Neural cell (in vitro differentiated cells): ENCODE measurements at regions not wholly inside any gene's neighbourhood (a gene's known extent, or its start where the extent isn't known, plus 50 kb on each side); places are given as distances from the start of the nearest gene placed in this dataset.

ENCODE experiments used
- H2AFZ ChIP-seq: fragments of 200-600, 300-800 bp; sonication (generic), shearing (Covaris generic); 2 replicates; pipeline ENCODE4 v1.6.0; 2014; ENCODE audit warnings: low read depth, mild to moderate bottlenecking, antibody characterized with exemption, low read length, moderate library complexity
- H3F3A ChIP-seq: fragments of 200-600 bp; shearing (Covaris generic); 2 replicates; pipeline ENCODE4 v1.6.1; 2016; ENCODE audit warnings: mild to moderate bottlenecking, moderate library complexity, mixed read lengths, antibody characterized with exemption, low read length; ENCODE audit not compliant: insufficient read depth, poor library complexity, severe bottlenecking
- H3K27ac ChIP-seq: fragments of 200-600, 300-800 bp; sonication (generic), shearing (Covaris generic); 2 replicates; pipeline ENCODE4 v1.5.1; 2014; ENCODE audit warnings: mild to moderate bottlenecking, low read length, moderate library complexity
- H3K27me3 ChIP-seq: fragments of 300-800, 200-600 bp; sonication (generic), shearing (Covaris generic); 2 replicates; pipeline ENCODE4 v1.6.0; 2014; ENCODE audit warnings: mild to moderate bottlenecking, low read depth, low read length, moderate library complexity; ENCODE audit not compliant: insufficient read depth
- H3K36me3 ChIP-seq: fragments of 300-800, 200-600 bp; sonication (generic), shearing (Covaris generic); 2 replicates; pipeline ENCODE4 v1.5.1; 2014; ENCODE audit warnings: mild to moderate bottlenecking, antibody characterized with exemption, low read length, moderate library complexity; ENCODE audit not compliant: insufficient read depth
- H3K4me2 ChIP-seq: fragments of 300-800, 200-600 bp; sonication (generic), shearing (Covaris generic); 2 replicates; pipeline ENCODE4 v1.6.0; 2014; ENCODE audit warnings: mild to moderate bottlenecking, low read length
- H3K4me3 ChIP-seq: fragments of 300-800, 200-600 bp; sonication (generic), shearing (Covaris generic); 2 replicates; pipeline ENCODE4 v1.5.1; 2014; ENCODE audit warnings: mild to moderate bottlenecking, low read length, moderate library complexity
- H3K79me2 ChIP-seq: fragments of 200-600 bp; shearing (Covaris generic); replicated peaks from 2 replicates; pipeline ENCODE4 v1.6.0; 2014; ENCODE audit warnings: mild to moderate bottlenecking, low read length, moderate library complexity; ENCODE audit not compliant: insufficient read depth
- H3K9ac ChIP-seq: fragments of 300-800, 200-600 bp; sonication (generic), shearing (Covaris generic); 2 replicates; pipeline ENCODE4 v1.6.1; 2016; ENCODE audit warnings: mild to moderate bottlenecking, low read length, mixed read lengths
- H3K9me2 ChIP-seq: fragments of 200-600 bp; shearing (Covaris generic); 2 replicates; pipeline ENCODE4 v1.6.1; 2016; ENCODE audit warnings: mild to moderate bottlenecking, low read length, mixed read lengths; ENCODE audit not compliant: insufficient read depth
- H3K9me3 ChIP-seq: fragments of 200-600, 300-800 bp; sonication (generic), shearing (Covaris generic); 2 replicates; pipeline ENCODE4 v1.6.1; 2016; ENCODE audit warnings: mild to moderate bottlenecking, mixed run types, low read length, moderate library complexity, mixed read lengths
- H4K20me1 ChIP-seq: fragments of 200-600 bp; shearing (Covaris generic); 2 replicates; pipeline ENCODE4 v1.6.1; 2016; ENCODE audit warnings: mild to moderate bottlenecking, mixed run types; ENCODE audit not compliant: insufficient read depth
- EP300 ChIP-seq: fragments of 450-650 bp; conservative IDR thresholded peaks from 2 replicates; pipeline ENCODE4 v1.6.1; 2014; ENCODE audit warnings: antibody characterized with exemption, mild to moderate bottlenecking, moderate library complexity; ENCODE audit not compliant: poor library complexity, severe bottlenecking
- MXI1 ChIP-seq: fragments of 450-650 bp; conservative IDR thresholded peaks from 2 replicates; pipeline ENCODE4 v1.6.1; 2014; ENCODE audit warnings: antibody characterized with exemption, mild to moderate bottlenecking; ENCODE audit not compliant: poor library complexity, severe bottlenecking
- POLR2AphosphoS5 ChIP-seq: IDR thresholded peaks from 2 replicates; pipeline ENCODE4 v1.6.1; 2012
- RAD21 ChIP-seq: fragments of 450-650 bp; conservative IDR thresholded peaks from 2 replicates; pipeline ENCODE4 v1.6.1; 2014; ENCODE audit warnings: antibody characterized with exemption, mild to moderate bottlenecking, moderate library complexity
- SMC3 ChIP-seq: fragments of 450-650 bp; conservative IDR thresholded peaks from 2 replicates; pipeline ENCODE4 v1.6.1; 2014; ENCODE audit warnings: antibody characterized with exemption, mild to moderate bottlenecking, moderate library complexity; ENCODE audit not compliant: poor library complexity
- TF ChIP-seq, protein P1 (sequence below): fragments of 450-650 bp; IDR thresholded peaks from 2 replicates; pipeline ENCODE4 v1.5.1; 2014; ENCODE audit warnings: antibody characterized with exemption, mild to moderate bottlenecking, moderate library complexity; ENCODE audit not compliant: poor library complexity, severe bottlenecking
- TF ChIP-seq, protein P2 (sequence below): IDR thresholded peaks from 2 replicates; pipeline ENCODE4 v1.6.1; 2012; ENCODE audit warnings: borderline replicate concordance

DNA sequence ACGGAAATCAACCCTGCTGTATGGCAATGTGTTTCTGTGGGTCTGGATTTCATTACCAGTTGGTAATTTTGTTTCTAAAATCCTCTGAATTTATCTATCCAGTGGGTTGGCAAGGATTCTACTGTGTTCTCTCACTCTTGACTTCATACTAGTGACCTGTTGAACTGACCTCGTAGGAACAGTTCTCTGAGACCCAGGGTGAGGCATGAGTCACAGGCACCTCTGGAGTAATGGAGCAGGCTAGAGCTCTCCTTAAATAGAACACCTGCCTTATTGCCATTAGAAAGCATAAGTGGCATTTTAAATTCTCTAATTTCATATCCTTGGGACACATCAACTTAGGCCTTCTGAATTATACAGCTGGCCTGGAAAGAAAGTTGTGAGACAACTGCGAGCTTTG is 258.3 kb upstream of the NAV3 start:
- Histone ChIP-seq H3K27me3 (no peaks in the 10 kb centered on the region), H3K36me3 (no peaks in the 10 kb centered on the region), H3F3A (no peaks in the 10 kb centered on the region), H3K27ac (no peak overlapping the region), H3K4me2 (no peak overlapping the region), H4K20me1 (no peaks in the 10 kb centered on the region), H3K9me3 (no peaks in the 10 kb centered on the region), H3K79me2 (no peaks in the 10 kb centered on the region), H3K9me2 (no peaks in the 10 kb centered on the region), H3K4me3 (no peak overlapping the region), H2AFZ (no peak overlapping the region), H3K9ac (no peak overlapping the region)
- no peak for TF ChIP-seq EP300

DNA sequence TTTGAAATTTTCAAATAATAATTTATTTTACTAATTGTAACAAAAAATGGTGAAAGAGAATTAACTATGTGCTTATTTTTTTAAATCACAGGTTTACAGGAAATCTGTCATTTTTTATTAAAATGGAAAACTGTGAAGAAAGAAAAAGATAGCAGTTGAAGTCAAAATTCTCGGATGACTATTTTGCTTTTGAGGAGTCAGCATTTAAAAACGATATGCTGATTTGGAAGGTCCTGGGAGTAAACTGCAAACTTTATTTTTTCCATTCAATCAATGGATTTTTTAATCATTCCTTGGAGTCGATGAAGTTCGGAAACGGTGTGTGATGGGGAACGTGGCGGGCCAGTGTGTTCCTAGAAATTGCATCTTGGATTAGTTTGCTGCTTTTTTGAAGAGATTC is 258.9 kb upstream of the NAV3 start:
- Histone ChIP-seq H3K9ac (no peak overlapping the region), H3K79me2 (no peaks in the 10 kb centered on the region), H3K27me3 (no peaks in the 10 kb centered on the region), H3F3A (no peaks in the 10 kb centered on the region), H3K27ac (no peak overlapping the region), H3K9me3 (no peaks in the 10 kb centered on the region), H2AFZ (no peak overlapping the region), H4K20me1 (no peaks in the 10 kb centered on the region), H3K4me2 (no peak overlapping the region), H3K4me3 (no peak overlapping the region), H3K9me2 (no peaks in the 10 kb centered on the region), H3K36me3 (no peaks in the 10 kb centered on the region)
- TF ChIP-seq, protein P1, sequence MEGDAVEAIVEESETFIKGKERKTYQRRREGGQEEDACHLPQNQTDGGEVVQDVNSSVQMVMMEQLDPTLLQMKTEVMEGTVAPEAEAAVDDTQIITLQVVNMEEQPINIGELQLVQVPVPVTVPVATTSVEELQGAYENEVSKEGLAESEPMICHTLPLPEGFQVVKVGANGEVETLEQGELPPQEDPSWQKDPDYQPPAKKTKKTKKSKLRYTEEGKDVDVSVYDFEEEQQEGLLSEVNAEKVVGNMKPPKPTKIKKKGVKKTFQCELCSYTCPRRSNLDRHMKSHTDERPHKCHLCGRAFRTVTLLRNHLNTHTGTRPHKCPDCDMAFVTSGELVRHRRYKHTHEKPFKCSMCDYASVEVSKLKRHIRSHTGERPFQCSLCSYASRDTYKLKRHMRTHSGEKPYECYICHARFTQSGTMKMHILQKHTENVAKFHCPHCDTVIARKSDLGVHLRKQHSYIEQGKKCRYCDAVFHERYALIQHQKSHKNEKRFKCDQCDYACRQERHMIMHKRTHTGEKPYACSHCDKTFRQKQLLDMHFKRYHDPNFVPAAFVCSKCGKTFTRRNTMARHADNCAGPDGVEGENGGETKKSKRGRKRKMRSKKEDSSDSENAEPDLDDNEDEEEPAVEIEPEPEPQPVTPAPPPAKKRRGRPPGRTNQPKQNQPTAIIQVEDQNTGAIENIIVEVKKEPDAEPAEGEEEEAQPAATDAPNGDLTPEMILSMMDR: no peak
- TF ChIP-seq, protein P2, sequence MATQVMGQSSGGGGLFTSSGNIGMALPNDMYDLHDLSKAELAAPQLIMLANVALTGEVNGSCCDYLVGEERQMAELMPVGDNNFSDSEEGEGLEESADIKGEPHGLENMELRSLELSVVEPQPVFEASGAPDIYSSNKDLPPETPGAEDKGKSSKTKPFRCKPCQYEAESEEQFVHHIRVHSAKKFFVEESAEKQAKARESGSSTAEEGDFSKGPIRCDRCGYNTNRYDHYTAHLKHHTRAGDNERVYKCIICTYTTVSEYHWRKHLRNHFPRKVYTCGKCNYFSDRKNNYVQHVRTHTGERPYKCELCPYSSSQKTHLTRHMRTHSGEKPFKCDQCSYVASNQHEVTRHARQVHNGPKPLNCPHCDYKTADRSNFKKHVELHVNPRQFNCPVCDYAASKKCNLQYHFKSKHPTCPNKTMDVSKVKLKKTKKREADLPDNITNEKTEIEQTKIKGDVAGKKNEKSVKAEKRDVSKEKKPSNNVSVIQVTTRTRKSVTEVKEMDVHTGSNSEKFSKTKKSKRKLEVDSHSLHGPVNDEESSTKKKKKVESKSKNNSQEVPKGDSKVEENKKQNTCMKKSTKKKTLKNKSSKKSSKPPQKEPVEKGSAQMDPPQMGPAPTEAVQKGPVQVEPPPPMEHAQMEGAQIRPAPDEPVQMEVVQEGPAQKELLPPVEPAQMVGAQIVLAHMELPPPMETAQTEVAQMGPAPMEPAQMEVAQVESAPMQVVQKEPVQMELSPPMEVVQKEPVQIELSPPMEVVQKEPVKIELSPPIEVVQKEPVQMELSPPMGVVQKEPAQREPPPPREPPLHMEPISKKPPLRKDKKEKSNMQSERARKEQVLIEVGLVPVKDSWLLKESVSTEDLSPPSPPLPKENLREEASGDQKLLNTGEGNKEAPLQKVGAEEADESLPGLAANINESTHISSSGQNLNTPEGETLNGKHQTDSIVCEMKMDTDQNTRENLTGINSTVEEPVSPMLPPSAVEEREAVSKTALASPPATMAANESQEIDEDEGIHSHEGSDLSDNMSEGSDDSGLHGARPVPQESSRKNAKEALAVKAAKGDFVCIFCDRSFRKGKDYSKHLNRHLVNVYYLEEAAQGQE: no peak
- no peak for TF ChIP-seq POLR2AphosphoS5

DNA sequence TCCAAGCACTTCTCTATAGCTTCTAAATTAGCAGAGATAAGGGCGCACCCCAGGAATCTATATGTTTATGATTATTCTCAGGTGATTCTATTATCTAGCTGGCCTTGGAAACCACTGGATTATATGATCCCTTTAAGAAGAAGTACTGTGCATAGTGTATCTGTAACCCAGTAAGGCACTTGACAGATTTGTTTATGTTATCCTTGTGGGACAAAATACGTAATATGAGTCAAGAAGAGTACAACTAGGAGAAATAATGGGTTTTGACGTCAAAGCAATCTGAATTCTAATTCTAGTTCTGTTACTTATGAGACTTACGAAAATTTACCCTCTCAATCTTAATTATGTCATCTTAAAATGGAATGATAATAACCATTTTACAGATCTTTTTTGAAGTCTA is 259.6 kb upstream of the NAV3 start:
- Histone ChIP-seq H3K9ac (no peak overlapping the region), H3K9me2 (no peaks in the 10 kb centered on the region), H3K9me3 (no peaks in the 10 kb centered on the region), H3K4me2 (no peak overlapping the region), H3F3A (no peaks in the 10 kb centered on the region), H3K27ac (no peak overlapping the region), H2AFZ (no peak overlapping the region), H3K36me3 (no peaks in the 10 kb centered on the region), H3K79me2 (no peaks in the 10 kb centered on the region), H3K27me3 (no peaks in the 10 kb centered on the region), H3K4me3 (no peak overlapping the region), H4K20me1 (no peaks in the 10 kb centered on the region)
- no peak for TF ChIP-seq SMC3
- TF ChIP-seq RAD21: no peak
- no peak for TF ChIP-seq EP300
- TF ChIP-seq MXI1: no peak
